Endothelial cell of umbilical vein (primary cell): ENCODE measurements at regions not wholly inside any gene's neighbourhood (a gene's known extent, or its start where the extent isn't known, plus 50 kb on each side); places are given as distances from the start of the nearest gene placed in this dataset.

Source experiments
- BruUV-seq: library from RNA; stranded (reverse); fragments of 400-500 nt; replicated peaks from 2 replicates; lab custom pipeline; 2021; lab: Mats Ljungman, UMichigan
- CTCF ChIA-PET: fragments of 300-600, 350-600 bp; sonication (Branson Sonifier 250); formaldehyde crosslinking; loops from one replicate; lab custom pipeline; 2021; ENCODE audit warnings: antibody characterized with exemption, inconsistent platforms; lab: Charles Lee
- POLR2A ChIA-PET: fragments of 300-600, 350-600 bp; sonication (Branson Sonifier 250); formaldehyde crosslinking; loops from one replicate; lab custom pipeline; 2021; ENCODE audit warnings: antibody characterized with exemption, inconsistent platforms; lab: Charles Lee
- DNase-seq: peaks from one replicate; pipeline ENCODE4 v3.0.0-alpha.2; 2011; ENCODE audit warnings: low read depth, low spot score
- FAIRE-seq: peaks from 2 replicates; lab custom pipeline; 2011; peaks lifted over from hg19 to GRCh38; lab: Jason Lieb, UNC
- H2AFZ ChIP-seq: 2 replicates; pipeline ENCODE4 v1.6.0; 2012; ENCODE audit warnings: low read depth, low read length, control low read depth, inconsistent platforms
- H3K27ac ChIP-seq: 2 replicates; pipeline ENCODE4 v1.5.1; 2011; ENCODE audit warnings: low read depth, mild to moderate bottlenecking, control low read depth, low read length, moderate library complexity; ENCODE audit not compliant: insufficient read depth
- H3K27me3 ChIP-seq, 2 experiments: 2 replicates each; pipeline versions ENCODE4 v1.6.0 to v1.6.1; 2011; ENCODE audit warnings: low read length in 2 of 2, mixed read lengths in 1 of 2; ENCODE audit not compliant: control insufficient read depth in 2 of 2, insufficient read depth in 2 of 2
- H3K36me3 ChIP-seq, 2 experiments: 2 replicates in 1 of 2; 3 replicates in 1 of 2; pipeline ENCODE4 v1.5.1; 2011; ENCODE audit warnings: low read length in 2 of 2, mild to moderate bottlenecking in 1 of 2, moderate library complexity in 1 of 2; ENCODE audit not compliant: control insufficient read depth in 2 of 2, insufficient read depth in 2 of 2; ENCODE audit errors: extremely low read depth in 1 of 2
- H3K4me1 ChIP-seq: 3 replicates; pipeline ENCODE4 v1.5.1; 2011; ENCODE audit warnings: mild to moderate bottlenecking, low read length; ENCODE audit not compliant: control insufficient read depth, insufficient read depth; ENCODE audit errors: extremely low read depth
- H3K4me2 ChIP-seq: 2 replicates; pipeline ENCODE4 v1.6.1; 2011; ENCODE audit warnings: low read length, control low read depth, mixed read lengths; ENCODE audit not compliant: insufficient read depth
- H3K4me3 ChIP-seq, 3 experiments: fragments of 200-600 bp in 1 of 3; sonication (generic), shearing (Covaris generic) in 1 of 3; replicated peaks in 1 of 3; 2 replicates each; pipeline ENCODE4 v1.5.1; 2011 to 2016; ENCODE audit warnings: control low read depth in 3 of 3, low read length in 3 of 3, mild to moderate bottlenecking in 2 of 3, inconsistent platforms in 1 of 3, low read depth in 1 of 3, moderate library complexity in 1 of 3; ENCODE audit not compliant: insufficient read depth in 1 of 3
- H3K79me2 ChIP-seq: 2 replicates; pipeline ENCODE4 v1.6.0; 2012; ENCODE audit warnings: low read length, inconsistent platforms; ENCODE audit not compliant: control insufficient read depth, insufficient read depth
- H3K9ac ChIP-seq: replicated peaks from 2 replicates; pipeline ENCODE3; 2011; ENCODE audit warnings: low read length, control low read depth; ENCODE audit not compliant: insufficient read depth; ENCODE audit errors: extremely low read depth
- H3K9me1 ChIP-seq: replicated peaks from 3 replicates; pipeline ENCODE4 v1.6.0; 2011; ENCODE audit warnings: mild to moderate bottlenecking, low read length; ENCODE audit not compliant: control insufficient read depth, insufficient read depth; ENCODE audit errors: extremely low read depth
- H3K9me3 ChIP-seq: replicated peaks from 2 replicates; pipeline ENCODE4 v1.5.1; 2012; ENCODE audit warnings: low read length, inconsistent platforms; ENCODE audit not compliant: control insufficient read depth, insufficient read depth
- H4K20me1 ChIP-seq: replicated peaks from 2 replicates; pipeline ENCODE3; 2011; ENCODE audit warnings: mild to moderate bottlenecking, low read length; ENCODE audit not compliant: control insufficient read depth, insufficient read depth; ENCODE audit errors: extremely low read depth
- EZH2 ChIP-seq: IDR thresholded peaks from 2 replicates; pipeline ENCODE4 v1.6.1; 2012; ENCODE audit warnings: borderline replicate concordance, low read depth, mild to moderate bottlenecking, moderate library complexity, low read length, inconsistent platforms; ENCODE audit not compliant: severe bottlenecking
- FOS ChIP-seq: IDR thresholded peaks from 2 replicates; pipeline ENCODE4 v1.6.1; 2011; ENCODE audit warnings: mild to moderate bottlenecking, low read length, moderate library complexity, borderline replicate concordance; ENCODE audit not compliant: insufficient read depth
- GATA2 ChIP-seq: IDR thresholded peaks from 2 replicates; pipeline ENCODE4 v1.7.0; 2011; ENCODE audit warnings: low read depth, mild to moderate bottlenecking, moderate library complexity, mixed read lengths, low read length; ENCODE audit not compliant: insufficient read length, insufficient read depth
- JUN ChIP-seq: IDR thresholded peaks from 2 replicates; pipeline ENCODE4 v1.6.1; 2011; ENCODE audit warnings: borderline replicate concordance, low read depth; ENCODE audit not compliant: insufficient read length, insufficient read depth
- MYC ChIP-seq: IDR thresholded peaks from one replicate; pipeline ENCODE4 v1.6.1; 2011; ENCODE audit warnings: mild to moderate bottlenecking, low read depth, low read length
- POLR2A ChIP-seq: IDR thresholded peaks from 2 replicates; pipeline ENCODE4 v1.6.1; 2012; ENCODE audit warnings: low read depth, mild to moderate bottlenecking, control low read depth, low read length
- POLR2AphosphoS5 ChIP-seq: IDR thresholded peaks from 2 replicates; pipeline ENCODE4 v1.6.1; 2012; ENCODE audit warnings: low read depth, mild to moderate bottlenecking, control low read depth, low read length, moderate library complexity; ENCODE audit not compliant: insufficient read depth
- dilution Hi-C: fragments of 300-500 bp; cut with MboI; formaldehyde crosslinking; loops from one replicate; pipeline ENCODE4 v1.15.0; 2019; ENCODE audit warnings: low sequenced_read_pairs; ENCODE audit not compliant: extremely low pct_ligation_motif_present
- intact Hi-C: fragments of 100-400 bp; cut with micrococcal nuclease; formaldehyde crosslinking; loops from one replicate; pipeline ENCODE4 v1.10.0; 2022
- TF ChIP-seq, protein P1 (sequence below), 2 donors: IDR thresholded peaks; 1 replicate in 1 of 2; 2 replicates in 1 of 2; pipeline ENCODE4 v1.5.1; 2011; ENCODE audit warnings: low read length in 2 of 2, mild to moderate bottlenecking in 2 of 2, moderate library complexity in 2 of 2, control low read depth in 1 of 2, inconsistent platforms in 1 of 2, low read depth in 1 of 2; ENCODE audit not compliant: insufficient read depth in 1 of 2; ENCODE audit errors: extremely low read depth in 1 of 2

DNA sequence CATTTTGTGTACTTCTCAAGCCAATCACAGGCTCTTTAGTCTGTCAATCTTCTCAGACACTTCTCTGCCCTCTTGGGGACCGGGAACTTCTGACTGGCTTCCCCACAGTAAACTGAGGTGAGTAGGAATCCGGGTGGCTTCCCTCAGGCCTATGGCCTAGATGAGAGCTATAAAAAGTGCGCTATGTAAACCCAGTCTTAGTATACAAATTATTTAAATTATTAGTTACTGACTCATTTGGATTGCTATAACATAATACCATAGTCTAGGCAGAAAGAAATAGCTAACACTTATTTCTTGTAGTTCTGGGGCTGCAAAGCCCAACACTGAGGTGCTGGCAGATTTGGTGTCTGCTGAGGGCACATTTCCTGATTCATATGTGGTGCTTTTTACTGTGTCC, 109.2 kb upstream of the MCHR2 start:
- no peaks in the 10 kb centered on the region for H3K9me3 ChIP-seq
- H3K27me3 ChIP-seq: peaks cover 11 to 35% of the 10 kb centered on the region in 2 experiments
- TF ChIP-seq MYC (no peak), POLR2AphosphoS5 (no peak), FOS (no peak), EZH2 (no peak), POLR2A (no peak), JUN (no peak), GATA2 (no peak)
- TF ChIP-seq, protein P1, sequence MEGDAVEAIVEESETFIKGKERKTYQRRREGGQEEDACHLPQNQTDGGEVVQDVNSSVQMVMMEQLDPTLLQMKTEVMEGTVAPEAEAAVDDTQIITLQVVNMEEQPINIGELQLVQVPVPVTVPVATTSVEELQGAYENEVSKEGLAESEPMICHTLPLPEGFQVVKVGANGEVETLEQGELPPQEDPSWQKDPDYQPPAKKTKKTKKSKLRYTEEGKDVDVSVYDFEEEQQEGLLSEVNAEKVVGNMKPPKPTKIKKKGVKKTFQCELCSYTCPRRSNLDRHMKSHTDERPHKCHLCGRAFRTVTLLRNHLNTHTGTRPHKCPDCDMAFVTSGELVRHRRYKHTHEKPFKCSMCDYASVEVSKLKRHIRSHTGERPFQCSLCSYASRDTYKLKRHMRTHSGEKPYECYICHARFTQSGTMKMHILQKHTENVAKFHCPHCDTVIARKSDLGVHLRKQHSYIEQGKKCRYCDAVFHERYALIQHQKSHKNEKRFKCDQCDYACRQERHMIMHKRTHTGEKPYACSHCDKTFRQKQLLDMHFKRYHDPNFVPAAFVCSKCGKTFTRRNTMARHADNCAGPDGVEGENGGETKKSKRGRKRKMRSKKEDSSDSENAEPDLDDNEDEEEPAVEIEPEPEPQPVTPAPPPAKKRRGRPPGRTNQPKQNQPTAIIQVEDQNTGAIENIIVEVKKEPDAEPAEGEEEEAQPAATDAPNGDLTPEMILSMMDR (IDR thresholded peaks at IDR 0.05; ENCODE audit: extremely low read depth in 1 of 2, insufficient read depth in 1 of 2, low read depth in 1 of 2, low read length in 2 of 2): no peak
- H3K79me2 ChIP-seq: no peaks in the 10 kb centered on the region
- no peaks in the 10 kb centered on the region for H3K4me1 ChIP-seq
- intact Hi-C loops: no loop called here
- H2AFZ ChIP-seq: no peak overlapping the region
- no peak for DNase-seq
- no peak overlapping the region for H3K4me2 ChIP-seq
- H3K27ac ChIP-seq: no peak overlapping the region
- dilution Hi-C loops: loop anchor here (25.0 kb wide), 1 partner anchor 359 kb away; the partner anchor contains the start of gene SIM1
- no peak overlapping the region for H3K4me3 ChIP-seq
- no peak overlapping the region for H3K9ac ChIP-seq
- ChIA-PET CTCF (interaction anchor here (1.3 to 3.2 kb wide), 3 partner anchors 101 to 561 kb away, joined by 3 to 19 read pairs (median 7); no protein-coding TSS in a partner anchor), POLR2A (no interaction called here)
- H3K9me1 ChIP-seq: no peaks in the 10 kb centered on the region
- BruUV-seq: no TSS peak
- H4K20me1 ChIP-seq: no peaks in the 10 kb centered on the region
- FAIRE-seq: no peak
- no peaks in the 10 kb centered on the region for H3K36me3 ChIP-seq
